Fibroblast of lung (primary cell): ENCODE measurements at regions not wholly inside any gene's neighbourhood (a gene's known extent, or its start where the extent isn't known, plus 50 kb on each side); places are given as distances from the start of the nearest gene placed in this dataset.

Source experiments
- CTCF ChIP-seq, 2 donors: IDR thresholded peaks in 1 of 2; conservative IDR thresholded peaks in 1 of 2; 1 replicate in 1 of 2; 2 replicates in 1 of 2; pipeline ENCODE4 v1.5.1; 2011 to 2012; ENCODE audit warnings: low read length in 2 of 2, control low read depth in 1 of 2, inconsistent platforms in 1 of 2, low read depth in 1 of 2, mild to moderate bottlenecking in 1 of 2
- EZH2 ChIP-seq: IDR thresholded peaks from 2 replicates; pipeline ENCODE4 v1.5.1; 2012; ENCODE audit warnings: low read length, control low read depth, mild to moderate bottlenecking; ENCODE audit errors: missing control alignments

- TF ChIP-seq EZH2 (no peak), CTCF (conservative IDR thresholded peaks at IDR 0.05 in 1 of 2, IDR thresholded peaks at IDR 0.05 in 1 of 2; ENCODE audit: low read depth in 1 of 2, low read length in 2 of 2) (no peak)
These were observed 639.6 kb upstream of the ZP4 start for GRCh38 chr1:238530209-238530851.
